A673 (cell line): ENCODE measurements at regions not wholly inside any gene's neighbourhood (a gene's known extent, or its start where the extent isn't known, plus 50 kb on each side); places are given as distances from the start of the nearest gene placed in this dataset.

Experiments
- BruUV-seq: library from RNA; stranded (reverse); fragments of 400-500 nt; replicated peaks from 2 replicates; lab custom pipeline; 2021; lab: Mats Ljungman, UMichigan
- CTCF ChIA-PET: fragments of 300-600 bp; sonication (Branson Sonifier 250); formaldehyde crosslinking; loops from one replicate; lab custom pipeline; 2022; ENCODE audit warnings: antibody characterized with exemption; lab: Charles Lee
- POLR2A ChIA-PET: fragments of 300-600 bp; sonication (Branson Sonifier 250); formaldehyde crosslinking; loops from one replicate; lab custom pipeline; 2022; ENCODE audit warnings: antibody characterized with exemption; ENCODE audit not compliant: low non-redundant PET; lab: Charles Lee
- DNase-seq: peaks from one replicate; pipeline ENCODE4 v3.0.0-alpha.2; 2015; ENCODE audit warnings: low spot score
- H3K27ac ChIP-seq: fragments of 200-600 bp; sonication (generic); 2 replicates; pipeline ENCODE4 v1.5.1; 2016; ENCODE audit warnings: mixed run types, low read depth, mild to moderate bottlenecking, mixed read lengths, antibody characterized with exemption, low read length; ENCODE audit not compliant: poor library complexity, severe bottlenecking
- H3K27me3 ChIP-seq: fragments of 200-600 bp; sonication (generic); replicated peaks from 2 replicates; pipeline ENCODE4 v1.6.1; 2017; ENCODE audit warnings: mixed run types, low read depth, mild to moderate bottlenecking, mixed read lengths, antibody characterized with exemption, low read length; ENCODE audit not compliant: insufficient read depth, poor library complexity
- H3K36me3 ChIP-seq: fragments of 200-600 bp; sonication (generic); 2 replicates; pipeline ENCODE4 v1.6.1; 2016; ENCODE audit warnings: mixed run types, mild to moderate bottlenecking, mixed read lengths, antibody characterized with exemption, low read length; ENCODE audit not compliant: insufficient read depth, poor library complexity, severe bottlenecking
- H3K4me1 ChIP-seq: fragments of 200-600 bp; sonication (generic); 2 replicates; pipeline ENCODE4 v1.6.1; 2017; ENCODE audit warnings: mixed run types, mild to moderate bottlenecking, mixed read lengths, antibody characterized with exemption, low read length; ENCODE audit not compliant: insufficient read depth, poor library complexity, severe bottlenecking
- H3K4me3 ChIP-seq: fragments of 200-600 bp; sonication (generic); 2 replicates; pipeline ENCODE4 v1.5.1; 2016; ENCODE audit warnings: low read depth, mixed run types, mild to moderate bottlenecking, mixed read lengths, low read length; ENCODE audit not compliant: poor library complexity, severe bottlenecking
- H3K9me3 ChIP-seq: fragments of 200-600 bp; sonication (generic); 2 replicates; pipeline ENCODE4 v1.6.1; 2016; ENCODE audit warnings: mixed run types, low read depth, mild to moderate bottlenecking, mixed read lengths, antibody characterized with exemption, low read length; ENCODE audit not compliant: poor library complexity, severe bottlenecking
- EZH2 ChIP-seq: fragments of 200-600 bp; sonication (generic); IDR thresholded peaks from 2 replicates; pipeline ENCODE4 v1.6.1; 2017; ENCODE audit warnings: borderline replicate concordance, low read depth, mild to moderate bottlenecking, mixed read lengths, antibody characterized with exemption, low read length; ENCODE audit not compliant: poor library complexity, severe bottlenecking
- intact Hi-C: fragments of 100-400 bp; cut with micrococcal nuclease; formaldehyde crosslinking; loops from one replicate; pipeline ENCODE4 v1.10.0; 2022; ENCODE audit not compliant: unreplicated experiment
- TF ChIP-seq, protein P1 (sequence below): fragments of 300-800, 200-600 bp; sonication (generic); conservative IDR thresholded peaks from 2 replicates; pipeline ENCODE4 v1.5.1; 2017; ENCODE audit warnings: low read depth, mild to moderate bottlenecking, antibody characterized with exemption, low read length, moderate library complexity, mixed read lengths

DNA sequence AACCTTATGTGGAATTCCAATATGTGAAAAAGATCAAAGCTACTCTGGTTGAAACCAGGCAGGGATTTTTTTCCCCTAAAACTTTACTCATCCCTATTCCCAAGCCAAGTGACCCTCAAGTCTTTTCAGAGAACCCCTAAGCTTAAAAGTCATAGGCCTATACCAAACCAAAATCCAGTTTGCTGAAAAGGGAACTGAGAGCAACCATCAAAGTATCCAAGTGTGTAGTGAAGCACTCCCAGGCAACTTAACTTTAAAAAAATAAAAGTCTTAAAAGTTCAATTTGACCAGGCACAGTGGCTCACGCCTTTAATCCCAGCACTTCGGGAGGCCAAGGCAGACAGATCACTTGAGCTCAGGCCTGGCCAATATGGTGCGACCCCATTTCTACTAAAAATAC is 101.2 kb upstream of the DAAM1 start:
- intact Hi-C loops = no loop called here
- Histone ChIP-seq H3K27me3 (peaks cover 6% of the 10 kb centered on the region), H3K36me3 (no peaks in the 10 kb centered on the region), H3K4me3 (no peak overlapping the region), H3K9me3 (no peaks in the 10 kb centered on the region), H3K27ac (no peak overlapping the region), H3K4me1 (no peaks in the 10 kb centered on the region)
- BruUV-seq = no TSS peak
- ChIA-PET CTCF (no interaction called here), POLR2A (interaction anchor here (0.6 kb wide), 1 partner anchor 119 kb away, joined by 4 read pairs; no protein-coding TSS in a partner anchor)
- no peak for TF ChIP-seq EZH2
- TF ChIP-seq, protein P1, sequence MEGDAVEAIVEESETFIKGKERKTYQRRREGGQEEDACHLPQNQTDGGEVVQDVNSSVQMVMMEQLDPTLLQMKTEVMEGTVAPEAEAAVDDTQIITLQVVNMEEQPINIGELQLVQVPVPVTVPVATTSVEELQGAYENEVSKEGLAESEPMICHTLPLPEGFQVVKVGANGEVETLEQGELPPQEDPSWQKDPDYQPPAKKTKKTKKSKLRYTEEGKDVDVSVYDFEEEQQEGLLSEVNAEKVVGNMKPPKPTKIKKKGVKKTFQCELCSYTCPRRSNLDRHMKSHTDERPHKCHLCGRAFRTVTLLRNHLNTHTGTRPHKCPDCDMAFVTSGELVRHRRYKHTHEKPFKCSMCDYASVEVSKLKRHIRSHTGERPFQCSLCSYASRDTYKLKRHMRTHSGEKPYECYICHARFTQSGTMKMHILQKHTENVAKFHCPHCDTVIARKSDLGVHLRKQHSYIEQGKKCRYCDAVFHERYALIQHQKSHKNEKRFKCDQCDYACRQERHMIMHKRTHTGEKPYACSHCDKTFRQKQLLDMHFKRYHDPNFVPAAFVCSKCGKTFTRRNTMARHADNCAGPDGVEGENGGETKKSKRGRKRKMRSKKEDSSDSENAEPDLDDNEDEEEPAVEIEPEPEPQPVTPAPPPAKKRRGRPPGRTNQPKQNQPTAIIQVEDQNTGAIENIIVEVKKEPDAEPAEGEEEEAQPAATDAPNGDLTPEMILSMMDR = no peak
- DNase-seq = no peak

- no peak overlapping the region for H3K4me3 ChIP-seq
Observed at GRCh38 chr14:59087711-59088110, 100.8 kb upstream of the DAAM1 start.

DNA sequence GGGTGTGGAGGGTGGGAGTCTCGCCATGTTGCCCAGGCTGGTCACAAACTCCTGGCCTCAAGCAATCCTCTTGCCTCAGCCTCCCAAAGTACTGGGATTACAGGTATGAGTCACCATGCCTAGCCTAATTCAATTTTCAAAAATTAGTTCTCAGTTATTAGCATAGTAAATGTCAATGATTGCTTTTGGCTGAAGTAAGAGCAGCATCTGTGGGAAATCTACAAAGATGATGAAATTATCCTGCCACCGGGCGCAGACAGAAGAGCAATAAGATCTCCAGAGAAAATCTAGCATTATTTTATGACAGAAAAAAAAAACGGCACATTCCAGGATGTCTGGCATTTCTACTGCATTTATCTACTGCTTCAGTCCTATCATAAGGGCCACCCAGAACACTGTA is 97.9 kb upstream of the DAAM1 start:
- Histone ChIP-seq H3K9me3 (no peaks in the 10 kb centered on the region), H3K4me3 (no peak overlapping the region), H3K36me3 (no peaks in the 10 kb centered on the region), H3K27ac (no peak overlapping the region), H3K27me3 (peaks cover 16% of the 10 kb centered on the region), H3K4me1 (peaks cover 4% of the 10 kb centered on the region)
- ChIA-PET POLR2A (no interaction called here), CTCF (no interaction called here)
- intact Hi-C loops = no loop called here
- no peak for DNase-seq
- no TSS peak for BruUV-seq
- no peak for TF ChIP-seq EZH2
- TF ChIP-seq, protein P1 = no peak

More at GRCh38 chr14:59087711-59088110, 100.8 kb upstream of the DAAM1 start:
- H3K9me3 ChIP-seq = no peaks in the 10 kb centered on the region
- TF ChIP-seq, protein P1 = no peak
- no peak for TF ChIP-seq EZH2
- no TSS peak for BruUV-seq
- CTCF ChIA-PET = no interaction called here
- no peak for DNase-seq
- no peaks in the 10 kb centered on the region for H3K36me3 ChIP-seq
- H3K4me1 ChIP-seq = no peaks in the 10 kb centered on the region
- no peak overlapping the region for H3K27ac ChIP-seq
- intact Hi-C loops = no loop called here
- peaks cover 9% of the 10 kb centered on the region for H3K27me3 ChIP-seq
- POLR2A ChIA-PET = interaction anchor here (0.6 kb wide), 1 partner anchor 120 kb away, joined by 4 read pairs; no protein-coding TSS in a partner anchor
